ENCODE measurements at regions not wholly inside any gene's neighbourhood (a gene's known extent, or its start where the extent isn't known, plus 50 kb on each side); places are given as distances from the start of the nearest gene placed in this dataset.

GRCh38 chr2:234403751-234404150 is 93.1 kb downstream of the ARL4C start:
- no peaks in the 10 kb centered on the region for H3K9me3 ChIP-seq (ENCODE audit: low read length)
- no peak overlapping the region for H3K4me3 ChIP-seq (replicated peaks in 1 of 3; ENCODE audit: insufficient read depth in 1 of 3, low read depth in 2 of 3, low read length in 3 of 3)
- H3K4me1 ChIP-seq (ENCODE audit: insufficient read depth, low read length) = no peaks in the 10 kb centered on the region
- H4K20me1 ChIP-seq (ENCODE audit: insufficient read depth, low read length) = no peaks in the 10 kb centered on the region
- DNase-seq (ENCODE audit: low spot score) (no peak), FAIRE-seq (no peak), ATAC-seq (no peak)
- intact Hi-C loops (cut with micrococcal nuclease; ENCODE audit: unreplicated experiment) = no loop called here
- no TSS peak for BruUV-seq (replicated peaks)
- H3K4me2 ChIP-seq (ENCODE audit: low read depth, low read length) = no peak overlapping the region
- no peaks in the 10 kb centered on the region for H3K36me3 ChIP-seq (replicated peaks in 1 of 2; ENCODE audit: control insufficient read depth in 1 of 2, insufficient read depth in 2 of 2, low read length in 2 of 2)
- in situ Hi-C loops (cut with HindIII; ENCODE audit: extremely low pct_ligation_motif_present, low pct_unique_long_range_greater_than_20kb) = no loop called here
- no peak overlapping the region for H3K9ac ChIP-seq (ENCODE audit: insufficient read depth, low read depth, low read length)
- H3K27ac ChIP-seq (ENCODE audit: extremely low read length, insufficient read depth, low read length) = no peak overlapping the region
- POLR2A ChIA-PET = no interaction called here
- 100% methylated on average over 1 of the region's 1 CpG for WGBS (ENCODE audit: low lambda C conversion rate)
- H3K27me3 ChIP-seq (ENCODE audit: control insufficient read depth in 1 of 2, insufficient read depth in 2 of 2, low read length in 2 of 2) = no peaks in the 10 kb centered on the region
- no peak overlapping the region for H2AFZ ChIP-seq (ENCODE audit: low read length)
- H3K79me2 ChIP-seq (ENCODE audit: insufficient read depth, low read length) = no peaks in the 10 kb centered on the region
- CTCF ChIA-PET (ENCODE audit: low intra/inter-chr PET ratio, low total read pairs) = no interaction called here
- TF ChIP-seq ZNF749 (CRISPR knock-in tag; IDR thresholded peaks at IDR 0.05; ENCODE audit: borderline replicate concordance) (no peak), PTBP1 (IDR thresholded peaks at IDR 0.05; ENCODE audit: low read depth, low read length, poor library complexity, severe bottlenecking) (no peak), TEAD3 (CRISPR knock-in tag; optimal IDR thresholded peaks at IDR 0.05; ENCODE audit: borderline replicate concordance) (no peak), ATF3 (CRISPR knock-in tag; IDR thresholded peaks at IDR 0.05) (no peak), SRSF1 (optimal IDR thresholded peaks at IDR 0.05; ENCODE audit: low read depth, low read length) (no peak), MTF2 (CRISPR knock-in tag; IDR thresholded peaks at IDR 0.05; ENCODE audit: borderline replicate concordance) (no peak), POLR2A (IDR thresholded peaks at IDR 0.05; ENCODE audit: insufficient read depth in 1 of 2, low read depth in 2 of 2, low read length in 2 of 2) (no peak), ZFP41 (CRISPR knock-in tag; IDR thresholded peaks at IDR 0.05; ENCODE audit: borderline replicate concordance) (no peak), TOE1 (CRISPR knock-in tag; IDR thresholded peaks at IDR 0.05) (no peak), ZNF562 (CRISPR knock-in tag; IDR thresholded peaks at IDR 0.05; ENCODE audit: borderline replicate concordance) (no peak), LCORL (IDR thresholded peaks at IDR 0.05) (no peak), LCORL (CRISPR knock-in tag; IDR thresholded peaks at IDR 0.05) (no peak), E2F2 (CRISPR knock-in tag; IDR thresholded peaks at IDR 0.05; ENCODE audit: borderline replicate concordance) (no peak), MEIS2 (CRISPR knock-in tag; IDR thresholded peaks at IDR 0.05) (no peak), ZNF776 (CRISPR knock-in tag; IDR thresholded peaks at IDR 0.05) (no peak), MAFG (CRISPR knock-in tag; IDR thresholded peaks at IDR 0.05) (no peak), ZBTB46 (CRISPR knock-in tag; IDR thresholded peaks at IDR 0.05; ENCODE audit: borderline replicate concordance) (no peak), ERF (CRISPR knock-in tag; IDR thresholded peaks at IDR 0.05) (no peak), TCF7L2 (IDR thresholded peaks at IDR 0.05; ENCODE audit: low read depth, low read length) (no peak), ZNF10 (CRISPR knock-in tag; IDR thresholded peaks at IDR 0.05; ENCODE audit: borderline replicate concordance, low read depth) (no peak)

Measured in HepG2 (cell line).